VCaP (cell line): ENCODE measurements at regions not wholly inside any gene's neighbourhood (a gene's known extent, or its start where the extent isn't known, plus 50 kb on each side); places are given as distances from the start of the nearest gene placed in this dataset.

Experiments
- H3K27ac ChIP-seq: fragments of 450-650 bp; 2 replicates; pipeline ENCODE4 v1.5.1; 2017
- CTCF ChIP-seq: fragments of 450-650 bp; conservative IDR thresholded peaks from 2 replicates; pipeline ENCODE4 v1.5.1; 2017; ENCODE audit warnings: mild to moderate bottlenecking, moderate library complexity

- no peak overlapping the region for H3K27ac ChIP-seq
- no peak for TF ChIP-seq CTCF
Observed at GRCh38 chr2:172366596-172367150, 60.7 kb upstream of the ITGA6 start.

GRCh38 chr2:172370821-172371455, 56.4 kb upstream of the ITGA6 start:
- no peak overlapping the region for H3K27ac ChIP-seq
- TF ChIP-seq CTCF, result no peak

GRCh38 chr2:172372436-172372835, 55.0 kb upstream of the ITGA6 start:
- no peak for TF ChIP-seq CTCF
- no peak overlapping the region for H3K27ac ChIP-seq

- TF ChIP-seq CTCF, result no peak
- peak overlapping the region; percentile 82; the same call in 1 of the 2 replicates for H3K27ac ChIP-seq
Observed at GRCh38 chr2:172373076-172373475, 54.3 kb upstream of the ITGA6 start.

- TF ChIP-seq CTCF, result no peak
- H3K27ac ChIP-seq, result peak overlapping the region; percentile 82
Observed at GRCh38 chr2:172373766-172374165, 53.6 kb upstream of the ITGA6 start.

GRCh38 chr2:172374318-172375240, 52.8 kb upstream of the ITGA6 start:
- H3K27ac ChIP-seq, result peak overlapping the region; percentile 82
- no peak for TF ChIP-seq CTCF

- no peak for TF ChIP-seq CTCF
- H3K27ac ChIP-seq, result peak overlapping the region; percentile 82
Observed at GRCh38 chr2:172375251-172375650, 52.1 kb upstream of the ITGA6 start.
